KMS-11 (cell line): ENCODE measurements at regions not wholly inside any gene's neighbourhood (a gene's known extent, or its start where the extent isn't known, plus 50 kb on each side); places are given as distances from the start of the nearest gene placed in this dataset.

Experiments used
- H2AFZ ChIP-seq: fragments of 200-600 bp; sonication (generic); 2 replicates; pipeline ENCODE4 v1.6.1; 2016; ENCODE audit warnings: antibody characterized with exemption, mixed run types, low read depth
- H3K27ac ChIP-seq: fragments of 200-600 bp; sonication (generic); 2 replicates; pipeline ENCODE4 v1.6.1; 2016; ENCODE audit warnings: mild to moderate bottlenecking, mixed run types
- H3K27me3 ChIP-seq: fragments of 200-600 bp; sonication (generic); 2 replicates; pipeline ENCODE4 v1.6.1; 2017; ENCODE audit warnings: mild to moderate bottlenecking, low read depth, mixed run types, moderate library complexity; ENCODE audit not compliant: insufficient read depth
- H3K36me3 ChIP-seq: fragments of 200-600 bp; sonication (generic); 2 replicates; pipeline ENCODE4 v1.6.1; 2017; ENCODE audit warnings: mild to moderate bottlenecking, mixed run types; ENCODE audit not compliant: insufficient read depth
- H3K4me1 ChIP-seq: fragments of 200-600 bp; sonication (generic); 2 replicates; pipeline ENCODE4 v1.6.1; 2016; ENCODE audit warnings: mild to moderate bottlenecking, low read depth, mixed run types; ENCODE audit not compliant: poor library complexity, severe bottlenecking
- H3K4me2 ChIP-seq: fragments of 200-600 bp; sonication (generic); 2 replicates; pipeline ENCODE4 v1.7.0; 2016; ENCODE audit warnings: mild to moderate bottlenecking, mixed run types
- H3K4me3 ChIP-seq: fragments of 200-600 bp; sonication (generic); IDR thresholded peaks from 2 replicates; pipeline ENCODE4 v1.6.1; 2017; ENCODE audit warnings: low read depth, low read length, mixed read lengths; ENCODE audit not compliant: insufficient read depth
- H3K79me2 ChIP-seq: fragments of 200-600 bp; sonication (generic); 2 replicates; pipeline ENCODE4 v1.6.1; 2016; ENCODE audit warnings: low read depth, mixed run types; ENCODE audit not compliant: insufficient read depth
- H3K9ac ChIP-seq: fragments of 200-600 bp; sonication (generic); 2 replicates; pipeline ENCODE4 v1.6.1; 2016; ENCODE audit warnings: mild to moderate bottlenecking, mixed run types
- H4K20me1 ChIP-seq: fragments of 200-600 bp; sonication (generic); 2 replicates; pipeline ENCODE4 v1.6.1; 2016; ENCODE audit warnings: mild to moderate bottlenecking, mixed run types; ENCODE audit not compliant: insufficient read depth
- TF ChIP-seq, protein P1 (sequence below): fragments of 200-600 bp; sonication (generic); conservative IDR thresholded peaks from 2 replicates; pipeline ENCODE4 v1.6.1; 2017; ENCODE audit warnings: low read depth, mild to moderate bottlenecking, antibody characterized with exemption, low read length, moderate library complexity, mixed read lengths

DNA sequence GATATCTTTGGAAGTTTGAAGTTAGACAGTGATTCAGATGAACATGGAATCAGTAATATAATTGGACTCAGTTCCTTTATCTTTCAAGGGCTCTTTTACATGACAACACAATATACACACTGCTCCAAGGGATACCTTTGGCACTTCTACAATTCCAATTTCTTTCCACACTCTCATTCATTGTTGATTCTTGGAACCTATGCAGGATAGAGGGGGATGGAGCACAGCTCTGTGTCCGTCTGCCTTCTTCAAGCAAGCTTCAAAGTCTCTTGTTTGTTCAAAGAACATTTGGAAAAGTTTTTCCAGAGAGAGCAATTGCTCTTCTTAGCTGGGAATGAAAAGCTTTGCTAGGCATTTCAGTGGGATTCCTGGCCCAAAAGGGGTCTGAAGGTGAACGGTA is 276.2 kb upstream of the ZEB2 start:
- TF ChIP-seq, protein P1, sequence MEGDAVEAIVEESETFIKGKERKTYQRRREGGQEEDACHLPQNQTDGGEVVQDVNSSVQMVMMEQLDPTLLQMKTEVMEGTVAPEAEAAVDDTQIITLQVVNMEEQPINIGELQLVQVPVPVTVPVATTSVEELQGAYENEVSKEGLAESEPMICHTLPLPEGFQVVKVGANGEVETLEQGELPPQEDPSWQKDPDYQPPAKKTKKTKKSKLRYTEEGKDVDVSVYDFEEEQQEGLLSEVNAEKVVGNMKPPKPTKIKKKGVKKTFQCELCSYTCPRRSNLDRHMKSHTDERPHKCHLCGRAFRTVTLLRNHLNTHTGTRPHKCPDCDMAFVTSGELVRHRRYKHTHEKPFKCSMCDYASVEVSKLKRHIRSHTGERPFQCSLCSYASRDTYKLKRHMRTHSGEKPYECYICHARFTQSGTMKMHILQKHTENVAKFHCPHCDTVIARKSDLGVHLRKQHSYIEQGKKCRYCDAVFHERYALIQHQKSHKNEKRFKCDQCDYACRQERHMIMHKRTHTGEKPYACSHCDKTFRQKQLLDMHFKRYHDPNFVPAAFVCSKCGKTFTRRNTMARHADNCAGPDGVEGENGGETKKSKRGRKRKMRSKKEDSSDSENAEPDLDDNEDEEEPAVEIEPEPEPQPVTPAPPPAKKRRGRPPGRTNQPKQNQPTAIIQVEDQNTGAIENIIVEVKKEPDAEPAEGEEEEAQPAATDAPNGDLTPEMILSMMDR, result no peak
- no peak overlapping the region for H3K4me3 ChIP-seq

DNA sequence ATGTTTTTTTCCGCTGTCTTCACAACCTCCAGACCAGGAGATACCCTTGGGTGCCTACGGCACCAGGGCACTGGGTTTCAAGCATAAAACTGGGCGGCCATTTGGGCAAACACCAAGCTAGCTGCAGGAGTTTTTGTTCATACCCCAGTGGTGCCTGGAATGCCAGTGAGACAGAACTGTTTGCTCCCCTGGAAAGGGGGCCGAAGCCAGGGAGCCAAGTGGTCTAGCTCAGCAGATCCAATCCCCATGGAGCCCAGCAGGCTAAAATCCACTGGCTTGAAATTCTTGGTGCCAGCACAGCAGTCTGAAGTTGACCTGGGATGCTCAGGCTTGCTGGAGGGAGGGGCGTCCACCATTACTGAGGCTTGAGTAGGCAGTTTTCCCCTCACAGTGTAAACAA is 265.3 kb upstream of the ZEB2 start:
- Histone ChIP-seq H3K79me2 (no peaks in the 10 kb centered on the region), H3K9ac (no peak overlapping the region), H3K4me1 (no peaks in the 10 kb centered on the region), H2AFZ (no peak overlapping the region), H3K4me3 (no peak overlapping the region), H3K36me3 (no peaks in the 10 kb centered on the region), H3K27ac (no peak overlapping the region), H3K27me3 (no peaks in the 10 kb centered on the region), H4K20me1 (no peaks in the 10 kb centered on the region), H3K4me2 (no peak overlapping the region)
- TF ChIP-seq, protein P1, result no peak

More for the DNA sequence above, 276.2 kb upstream of the ZEB2 start:
- no peaks in the 10 kb centered on the region for H3K79me2 ChIP-seq
- no peak overlapping the region for H3K9ac ChIP-seq
- H3K4me1 ChIP-seq, result no peaks in the 10 kb centered on the region
- H3K27ac ChIP-seq, result no peak overlapping the region
- no peaks in the 10 kb centered on the region for H3K27me3 ChIP-seq
- H2AFZ ChIP-seq, result no peak overlapping the region
- no peaks in the 10 kb centered on the region for H3K36me3 ChIP-seq
- no peaks in the 10 kb centered on the region for H4K20me1 ChIP-seq
- H3K4me2 ChIP-seq, result no peak overlapping the region

DNA sequence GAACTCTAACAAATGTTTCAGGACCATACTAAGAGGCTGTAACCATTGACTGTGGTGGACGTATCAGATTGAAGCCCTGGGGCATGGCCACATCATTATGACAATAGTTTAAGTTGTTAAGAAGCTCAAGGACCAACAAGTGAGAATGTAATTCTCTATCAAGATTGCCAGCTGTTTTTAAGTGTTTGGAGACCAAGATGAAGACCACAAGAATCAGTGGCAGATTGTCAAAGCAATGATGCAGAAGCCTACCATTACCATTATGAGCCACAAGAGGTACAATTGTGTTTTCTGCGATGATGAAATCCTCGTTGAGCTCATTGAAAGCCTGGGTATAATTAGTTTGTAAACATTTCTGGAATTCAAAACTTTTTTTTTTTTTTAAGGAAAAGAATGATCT is 261.1 kb upstream of the ZEB2 start:
- Histone ChIP-seq H3K4me3 (no peak overlapping the region), H3K4me2 (no peak overlapping the region), H2AFZ (no peak overlapping the region), H3K27me3 (no peaks in the 10 kb centered on the region), H3K36me3 (no peaks in the 10 kb centered on the region), H3K4me1 (no peaks in the 10 kb centered on the region), H3K27ac (no peak overlapping the region), H3K79me2 (no peaks in the 10 kb centered on the region), H3K9ac (no peak overlapping the region), H4K20me1 (no peaks in the 10 kb centered on the region)
- TF ChIP-seq, protein P1, result no peak

DNA sequence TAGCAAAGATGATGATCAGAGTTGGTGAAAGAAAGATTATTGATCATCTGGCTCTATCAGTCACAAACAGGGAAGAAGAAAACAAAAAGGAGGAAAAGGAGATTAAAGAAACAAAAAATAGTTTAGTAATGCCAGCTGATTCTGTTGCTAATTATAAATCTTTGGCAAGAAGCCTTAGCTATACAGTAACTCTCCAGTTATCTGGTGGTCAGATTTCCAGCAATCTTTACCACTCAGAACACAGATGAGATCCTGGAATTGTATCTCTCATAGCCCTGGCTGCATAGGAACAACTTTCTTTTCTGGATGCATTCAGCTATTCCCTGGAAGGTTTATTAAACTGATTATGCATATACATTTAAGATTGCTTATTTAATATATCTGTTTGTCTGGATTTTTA is 256.8 kb upstream of the ZEB2 start:
- Histone ChIP-seq H3K79me2 (no peaks in the 10 kb centered on the region), H4K20me1 (no peaks in the 10 kb centered on the region), H3K4me3 (no peak overlapping the region), H3K27ac (no peak overlapping the region), H3K36me3 (no peaks in the 10 kb centered on the region), H3K4me1 (no peaks in the 10 kb centered on the region), H3K27me3 (no peaks in the 10 kb centered on the region), H3K9ac (no peak overlapping the region), H2AFZ (no peak overlapping the region), H3K4me2 (no peak overlapping the region)
- TF ChIP-seq, protein P1, result no peak
